HG03196 (cell line): ENCODE measurements at regions not wholly inside any gene's neighbourhood (a gene's known extent, or its start where the extent isn't known, plus 50 kb on each side); places are given as distances from the start of the nearest gene placed in this dataset.

Source experiments
- ATAC-seq: cut with Tn5 transposase; IDR thresholded peaks from one replicate; pipeline ENCODE4 v1.9.1; 2021; ENCODE audit not compliant: unreplicated experiment

GRCh38 chr10:1932692-1933094 lies 195.4 kb upstream of the ADARB2 start:
- no peak for ATAC-seq

DNA sequence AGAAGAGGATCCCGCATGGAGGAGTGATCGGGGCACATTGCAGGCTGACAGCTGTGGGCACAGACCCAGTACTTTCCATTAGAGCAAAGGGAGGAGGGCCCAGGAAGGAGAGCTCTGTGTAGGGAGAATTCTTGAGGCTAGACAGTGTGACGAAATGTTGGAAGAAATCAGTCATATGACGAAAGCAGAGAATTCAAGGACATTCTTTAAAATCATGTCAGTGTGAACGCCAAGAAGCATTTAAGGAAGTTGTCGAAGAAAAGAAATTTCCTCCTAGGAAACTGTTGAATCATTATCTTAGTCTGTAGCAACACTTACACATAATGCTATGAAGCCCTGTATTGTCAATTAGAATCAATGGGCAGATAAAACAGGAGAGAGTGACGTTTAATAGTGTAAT lies 191.3 kb upstream of the ADARB2 start:
- ATAC-seq, result no peak

GRCh38 chr10:1923998-1924397 lies 186.7 kb upstream of the ADARB2 start:
- no peak for ATAC-seq

- ATAC-seq, result no peak
Measured at GRCh38 chr10:1923586-1923985, 186.3 kb upstream of the ADARB2 start.

DNA sequence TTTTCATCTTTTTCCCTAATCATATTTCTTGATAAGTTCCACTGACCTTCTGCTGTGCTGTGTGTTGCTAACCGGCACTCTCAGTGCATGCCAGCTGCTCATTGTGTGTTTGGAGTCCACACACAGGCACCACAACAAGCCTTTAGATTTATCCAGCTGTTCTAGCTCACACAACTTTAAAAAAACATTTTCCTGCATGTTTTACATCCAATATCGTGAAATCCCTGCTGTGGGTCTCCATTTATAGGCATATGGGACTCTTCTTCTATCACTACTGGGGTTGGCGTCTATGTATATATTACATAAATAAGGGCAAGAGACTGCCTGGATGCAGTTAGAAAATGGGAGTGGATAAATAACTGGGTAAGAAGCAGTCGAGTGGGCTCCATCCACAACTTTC lies 183.6 kb upstream of the ADARB2 start:
- no peak for ATAC-seq

DNA sequence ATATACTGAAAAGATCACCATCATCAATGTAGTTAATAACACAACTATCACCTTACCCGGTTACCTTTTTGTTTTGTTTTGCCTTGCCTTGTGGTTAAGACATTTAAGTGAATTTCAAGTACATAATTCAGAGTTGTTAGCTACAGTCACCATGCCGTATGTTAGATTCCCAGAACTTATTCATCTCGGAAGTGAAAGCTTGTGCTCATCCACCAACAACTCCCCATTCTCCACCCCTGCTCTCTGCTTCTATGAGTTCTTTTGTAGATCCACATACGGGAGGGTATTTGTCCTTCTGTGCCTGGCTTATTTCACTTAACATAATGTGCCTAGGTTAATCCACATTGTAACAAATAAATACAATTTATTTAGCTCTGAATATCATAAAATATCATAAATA lies 182.8 kb upstream of the ADARB2 start:
- no peak for ATAC-seq

- ATAC-seq, result no peak
Measured at GRCh38 chr10:1911771-1912170, 174.4 kb upstream of the ADARB2 start.

DNA sequence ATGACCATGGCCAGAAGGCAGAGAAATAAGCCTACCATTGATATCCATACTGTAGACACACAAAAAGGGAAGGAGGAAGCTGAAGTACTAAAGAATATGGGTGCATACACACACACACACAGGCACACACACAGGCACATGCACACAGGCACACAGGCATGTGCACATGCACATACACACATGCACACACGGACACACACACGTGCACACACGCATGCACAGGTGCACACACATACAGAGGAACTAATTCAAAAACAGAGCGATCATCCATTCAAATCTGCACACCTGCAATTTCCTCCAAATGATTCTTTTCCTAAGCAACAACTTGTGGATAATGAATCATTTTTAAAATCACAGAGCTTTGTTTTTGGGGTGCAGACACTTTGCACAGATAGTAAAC lies 166.7 kb upstream of the ADARB2 start:
- no peak for ATAC-seq

GRCh38 chr10:1896153-1896552 lies 158.8 kb upstream of the ADARB2 start:
- no peak for ATAC-seq

- no peak for ATAC-seq
Measured at GRCh38 chr10:1895691-1896090, 158.4 kb upstream of the ADARB2 start.

- no peak for ATAC-seq
Measured at GRCh38 chr10:1894912-1895311, 157.6 kb upstream of the ADARB2 start.

GRCh38 chr10:1893941-1894340 lies 156.6 kb upstream of the ADARB2 start:
- no peak for ATAC-seq

GRCh38 chr10:1886039-1886438 lies 148.7 kb upstream of the ADARB2 start:
- no peak for ATAC-seq

GRCh38 chr10:1882728-1883127 lies 145.4 kb upstream of the ADARB2 start:
- ATAC-seq, result no peak

DNA sequence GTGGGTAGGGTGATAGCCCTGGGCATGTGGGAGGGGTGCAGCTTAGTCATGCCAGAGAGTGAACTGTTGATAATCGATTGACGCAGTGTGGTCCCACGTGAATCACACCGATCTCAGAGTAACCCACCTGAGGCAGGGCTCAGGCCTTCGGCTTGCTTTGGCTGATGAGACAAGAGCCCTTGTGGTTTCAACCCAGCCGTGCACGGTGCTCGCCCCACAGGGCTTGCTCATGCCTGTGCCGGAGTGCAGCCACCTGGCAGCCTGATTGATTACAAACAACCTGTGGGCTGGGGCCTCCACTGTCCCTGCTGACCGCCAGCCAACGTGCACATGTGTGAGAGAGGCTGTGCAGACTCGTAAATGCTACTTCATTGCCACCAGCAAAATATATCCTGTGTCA lies 144.9 kb upstream of the ADARB2 start:
- no peak for ATAC-seq

DNA sequence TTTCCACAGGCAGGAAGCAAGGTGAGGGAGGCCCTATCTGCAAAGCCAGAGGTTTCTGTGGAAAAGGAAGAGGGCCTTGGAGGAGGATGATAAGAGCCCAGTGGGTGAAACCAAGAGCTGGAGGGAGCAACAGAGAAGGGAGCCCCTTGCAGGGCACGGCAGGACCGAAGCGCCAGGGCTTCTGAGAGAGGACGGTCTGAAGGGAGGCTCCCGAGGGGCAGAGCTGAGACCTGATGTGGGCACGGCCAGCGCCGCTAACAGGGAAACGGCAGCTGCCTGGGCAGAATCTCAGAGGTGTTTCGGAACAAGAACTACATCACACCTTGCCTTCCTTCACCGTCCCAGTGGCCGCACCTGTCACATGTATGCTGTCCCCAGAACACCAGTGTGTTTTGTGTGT lies 144.3 kb upstream of the ADARB2 start:
- no peak for ATAC-seq

DNA sequence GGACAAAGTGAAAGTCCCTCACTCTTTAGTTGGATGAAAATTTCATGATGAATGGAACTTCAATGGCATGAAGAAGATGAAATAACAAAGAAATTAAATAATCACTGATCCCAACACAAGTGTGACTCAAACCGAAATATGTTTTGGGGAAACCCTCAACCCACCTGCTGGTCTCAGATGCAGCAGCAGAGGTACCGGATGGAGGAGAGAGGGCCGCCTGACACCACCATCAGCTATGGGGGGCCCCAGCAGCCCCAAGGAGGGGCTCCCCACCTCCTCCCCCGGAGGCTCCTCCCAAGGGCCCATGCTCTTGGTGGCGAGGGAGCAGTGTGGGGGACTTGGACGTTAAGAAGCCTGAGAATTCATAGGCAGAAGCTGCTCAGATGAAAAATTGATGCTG lies 137.2 kb upstream of the ADARB2 start:
- ATAC-seq, result no peak

GRCh38 chr10:1873661-1874315 lies 136.5 kb upstream of the ADARB2 start:
- ATAC-seq, result no peak

GRCh38 chr10:1872151-1872726 lies 134.9 kb upstream of the ADARB2 start:
- ATAC-seq, result no peak

DNA sequence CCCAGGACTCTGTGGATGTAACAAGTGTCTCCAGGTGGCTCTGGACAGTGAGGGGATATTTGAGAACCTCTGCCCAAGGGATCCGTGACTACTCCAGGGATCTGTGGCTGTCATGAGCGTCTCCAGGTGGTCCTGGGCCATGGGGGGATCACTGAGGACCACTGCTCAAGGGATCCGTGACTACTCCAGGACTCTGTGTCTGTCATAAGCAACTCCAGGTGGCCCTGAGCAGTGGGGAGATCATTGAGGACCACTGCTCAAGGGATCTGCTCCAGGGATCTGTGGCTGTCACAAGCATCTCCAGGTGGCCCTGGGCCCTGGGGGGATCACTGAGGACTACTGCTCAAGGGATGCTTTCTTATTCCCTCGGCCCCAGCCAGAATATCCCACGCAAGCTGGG lies 133.2 kb upstream of the ADARB2 start:
- ATAC-seq, result no peak

GRCh38 chr10:1869861-1870260 lies 132.5 kb upstream of the ADARB2 start:
- no peak for ATAC-seq

DNA sequence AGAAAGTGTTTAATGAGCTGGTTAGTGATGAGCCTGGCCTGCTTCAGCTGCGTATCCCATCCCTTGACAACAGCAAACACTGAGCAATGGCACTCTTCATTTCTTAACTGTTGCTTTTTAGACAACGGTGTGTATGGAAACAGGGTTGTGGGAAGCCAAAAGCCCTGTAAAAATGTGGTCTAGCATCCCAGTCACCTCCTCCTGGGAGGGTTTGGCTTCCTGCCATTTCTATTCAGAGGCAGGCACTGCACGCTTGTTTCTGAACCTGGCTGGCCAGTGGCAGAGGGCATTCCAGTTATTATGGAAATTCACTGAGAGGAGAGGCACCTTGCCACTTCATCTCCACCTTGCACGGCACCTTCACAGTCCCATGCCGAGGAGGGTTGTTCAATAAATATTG lies 123.0 kb upstream of the ADARB2 start:
- no peak for ATAC-seq

DNA sequence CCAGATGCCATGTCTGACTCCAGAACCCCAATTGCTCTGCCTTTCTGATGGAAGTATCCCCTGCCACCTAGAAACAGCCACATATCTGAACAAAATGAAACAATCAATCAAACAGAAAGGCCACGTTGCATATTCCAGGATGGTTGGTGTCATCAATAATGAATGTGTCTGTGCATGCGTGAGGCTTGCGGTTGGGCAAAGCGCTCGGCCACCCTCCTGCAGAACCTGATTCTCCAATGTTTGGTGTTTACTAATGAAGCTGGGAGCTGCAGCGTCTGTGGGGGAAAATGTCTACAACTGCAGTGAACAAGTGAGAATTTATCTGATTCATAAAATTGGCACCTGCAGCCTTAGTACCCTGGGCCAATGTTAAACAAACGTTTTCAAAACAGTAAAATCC lies 121.2 kb upstream of the ADARB2 start:
- ATAC-seq, result no peak
